HepG2 (cell line): ENCODE measurements at regions not wholly inside any gene's neighbourhood (a gene's known extent, or its start where the extent isn't known, plus 50 kb on each side); places are given as distances from the start of the nearest gene placed in this dataset.
"Not testable (repeated sequence)": the region's sequence is repeated elsewhere in the genome, so short reads cannot be mapped to it uniquely, and the experiment has no call there.

Experiments used
- ATAC-seq: fragments of 200-7000 bp; cut with Tn5 transposase; 3 replicates; pipeline ENCODE4 v1.9.1; 2020; ENCODE audit warnings: mild to moderate bottlenecking, moderate library complexity
- BruUV-seq: library from RNA; stranded (reverse); fragments of 400-500 nt; replicated peaks from 2 replicates; lab custom pipeline; 2021; lab: Mats Ljungman, UMichigan
- CTCF ChIA-PET: fragments of 300-600 bp; formaldehyde crosslinking; extraction: SDS; loops from one replicate; lab custom pipeline; 2021; ENCODE audit warnings: low total read pairs, inconsistent platforms, low intra/inter-chr PET ratio; lab: Yijun Ruan, JAX
- POLR2A ChIA-PET: fragments of 350-600 bp; sonication (Branson Sonifier 250); formaldehyde crosslinking; loops from one replicate; lab custom pipeline; 2020; ENCODE audit warnings: antibody characterized with exemption, inconsistent platforms; lab: Yijun Ruan, JAX
- DNase-seq: peaks from one replicate; pipeline ENCODE4 v3.0.0-alpha.2; 2015; ENCODE audit warnings: low spot score
- FAIRE-seq: peaks from 3 replicates; lab custom pipeline; 2011; peaks lifted over from hg19 to GRCh38; lab: Jason Lieb, UNC
- H2AFZ ChIP-seq: one replicate; pipeline ENCODE4 v1.6.1; 2011; ENCODE audit warnings: low read length, inconsistent platforms
- H3K27ac ChIP-seq: fragments of 300-600 bp; 3 replicates; pipeline ENCODE4 v1.8.0; 2011; ENCODE audit warnings: mixed run types, mild to moderate bottlenecking, mixed read lengths, low read length, inconsistent platforms; ENCODE audit not compliant: insufficient read depth; ENCODE audit errors: extremely low read length
- H3K27me3 ChIP-seq, 2 experiments: fragments of 200-600 bp in 1 of 2; 2 replicates in 1 of 2; 3 replicates in 1 of 2; pipeline versions ENCODE4 v1.6.0 to v1.8.0; 2011; ENCODE audit warnings: low read length in 2 of 2, mild to moderate bottlenecking in 2 of 2, moderate library complexity in 2 of 2, inconsistent platforms in 1 of 2; ENCODE audit not compliant: insufficient read depth in 2 of 2, control insufficient read depth in 1 of 2
- H3K36me3 ChIP-seq, 2 experiments: fragments of 200-600 bp in 1 of 2; replicated peaks in 1 of 2; 2 replicates in 1 of 2; 3 replicates in 1 of 2; pipeline versions ENCODE4 v1.5.1 to v1.8.0; 2011; ENCODE audit warnings: low read length in 2 of 2, inconsistent platforms in 1 of 2; ENCODE audit not compliant: insufficient read depth in 2 of 2, control insufficient read depth in 1 of 2
- H3K4me1 ChIP-seq: 2 replicates; pipeline ENCODE4 v1.5.1; 2012; ENCODE audit warnings: low read length, inconsistent platforms; ENCODE audit not compliant: insufficient read depth
- H3K4me2 ChIP-seq: 2 replicates; pipeline ENCODE4 v1.6.0; 2011; ENCODE audit warnings: low read depth, low read length, inconsistent platforms
- H3K4me3 ChIP-seq, 3 experiments: fragments of 200-600 bp in 1 of 3; sonication (generic), shearing (Covaris generic) in 1 of 3; replicated peaks in 1 of 3; 2 replicates each; pipeline ENCODE4 v1.5.1; 2011 to 2016; ENCODE audit warnings: low read length in 3 of 3, inconsistent platforms in 2 of 3, low read depth in 2 of 3, mild to moderate bottlenecking in 2 of 3, control low read depth in 1 of 3, mixed read lengths in 1 of 3; ENCODE audit not compliant: insufficient read depth in 1 of 3
- H3K79me2 ChIP-seq: one replicate; pipeline ENCODE4 v1.6.1; 2011; ENCODE audit warnings: low read length, inconsistent platforms; ENCODE audit not compliant: insufficient read depth
- H3K9ac ChIP-seq: 2 replicates; pipeline ENCODE4 v1.6.0; 2011; ENCODE audit warnings: mild to moderate bottlenecking, low read depth, low read length, inconsistent platforms; ENCODE audit not compliant: insufficient read depth
- H3K9me3 ChIP-seq: 2 replicates; pipeline ENCODE4 v1.5.1; 2012; ENCODE audit warnings: mild to moderate bottlenecking, low read length
- H4K20me1 ChIP-seq: 2 replicates; pipeline ENCODE4 v1.6.0; 2011; ENCODE audit warnings: inconsistent platforms, mild to moderate bottlenecking, low read length, moderate library complexity; ENCODE audit not compliant: insufficient read depth
- GMEB2 ChIP-seq: IDR thresholded peaks from 2 replicates; pipeline ENCODE4 v1.6.1; 2016; ENCODE audit warnings: missing biosample characterization, missing genetic modification reagents, low read depth
- USF2 ChIP-seq, 2 experiments: sonication (generic) in 1 of 2; formaldehyde crosslinking in 1 of 2; IDR thresholded peaks; 2 replicates each; pipeline versions ENCODE4 v1.5.1 to v1.6.1; 2011 to 2020; ENCODE audit warnings: borderline replicate concordance in 1 of 2, low read depth in 1 of 2, low read length in 1 of 2, mild to moderate bottlenecking in 1 of 2, missing genetic modification reagents in 1 of 2, moderate library complexity in 1 of 2
- WGBS: methylation state at CpG from one replicate; pipeline ENCODE4 v1.1.6; 2017; ENCODE audit warnings: low lambda C conversion rate; 5-methylcytosine and 5-hydroxymethylcytosine counted together
- in situ Hi-C: cut with HindIII; loops from 2 replicates; pipeline ENCODE4 v1.10.0; 2017; ENCODE audit warnings: low pct_unique_long_range_greater_than_20kb; ENCODE audit not compliant: extremely low pct_ligation_motif_present
- intact Hi-C: fragments of 100-400 bp; cut with micrococcal nuclease; formaldehyde crosslinking; loops from one replicate; pipeline ENCODE4 v1.10.0; 2022; ENCODE audit not compliant: unreplicated experiment

GRCh38 chr3:46576-46975, 150.0 kb upstream of the CHL1 start:
- intact Hi-C loops (no loop called here), in situ Hi-C loops (no loop called here)
- no peak for DNase-seq
- no peak overlapping the region for H3K27ac ChIP-seq
- H3K4me1 ChIP-seq: peaks cover 18% of the 10 kb centered on the region
- no TSS peak for BruUV-seq
- no peaks in the 10 kb centered on the region for H3K9me3 ChIP-seq
- H2AFZ ChIP-seq: no peak overlapping the region
- H3K27me3 ChIP-seq: no peaks in the 10 kb centered on the region
- H3K9ac ChIP-seq: no peak overlapping the region
- no peak for ATAC-seq
- H3K36me3 ChIP-seq: no peaks in the 10 kb centered on the region
- H3K79me2 ChIP-seq: no peaks in the 10 kb centered on the region
- H4K20me1 ChIP-seq: no peaks in the 10 kb centered on the region
- FAIRE-seq: no peak
- no peak for TF ChIP-seq USF2 (IDR thresholded peaks at IDR 0.05; ENCODE audit: low read depth, low read length)
- no peak for TF ChIP-seq USF2 (CRISPR knock-in tag; IDR thresholded peaks at IDR 0.05; ENCODE audit: borderline replicate concordance)
- no peak for TF ChIP-seq GMEB2 (CRISPR knock-in tag)
- TF ChIP-seq, all 625 proteins: peak for 0
- Histone ChIP-seq H3K4me2 (no peak overlapping the region), H3K4me3 (no peak overlapping the region)
- ChIA-PET POLR2A (no interaction called here), CTCF (no interaction called here)
- 20% methylated on average over 2 of the region's 2 CpGs for WGBS

- DNase-seq, BruUV-seq, H3K27ac ChIP-seq, H3K36me3 ChIP-seq, H4K20me1 ChIP-seq, H3K4me1 ChIP-seq, H3K79me2 ChIP-seq, H3K4me2 ChIP-seq, H3K4me3 ChIP-seq, H3K9me3 ChIP-seq, H3K9ac ChIP-seq, H2AFZ ChIP-seq, FAIRE-seq, intact Hi-C loops, in situ Hi-C loops, POLR2A ChIA-PET, ATAC-seq, CTCF ChIA-PET, H3K27me3 ChIP-seq: not testable (repeated sequence)
- WGBS: 36% methylated on average over 5 of the region's 5 CpGs
Observed at GRCh38 chr3:53441-53840, 143.1 kb upstream of the CHL1 start.
